Hematopoietic multipotent progenitor cell treated with erythropoietin and hydrocortisone succinate and interleukin-3 and kit ligand, for 4 days (in vitro differentiated cells): ENCODE measurements at regions not wholly inside any gene's neighbourhood (a gene's known extent, or its start where the extent isn't known, plus 50 kb on each side); places are given as distances from the start of the nearest gene placed in this dataset.

Experiments used
- DNase-seq: peaks from one replicate; pipeline ENCODE4 v3.0.0-alpha.2; 2015

GRCh38 chr4:62627141-62627540 is 1427.0 kb downstream of the ADGRL3 start:
- no peak for DNase-seq

GRCh38 chr4:62622089-62622488 is 1422.0 kb downstream of the ADGRL3 start:
- DNase-seq = peak; percentile 22

GRCh38 chr4:62619971-62620370 is 1419.8 kb downstream of the ADGRL3 start:
- no peak for DNase-seq

GRCh38 chr4:62618042-62618441 is 1417.9 kb downstream of the ADGRL3 start:
- DNase-seq = no peak

GRCh38 chr4:62601737-62602136 is 1401.6 kb downstream of the ADGRL3 start:
- no peak for DNase-seq

GRCh38 chr4:62595265-62595664 is 1395.1 kb downstream of the ADGRL3 start:
- peak; percentile 4 for DNase-seq

- DNase-seq = no peak
Observed at GRCh38 chr4:62591756-62592155, 1391.6 kb downstream of the ADGRL3 start.

GRCh38 chr4:62588671-62589070 is 1388.5 kb downstream of the ADGRL3 start:
- DNase-seq = no peak

GRCh38 chr4:62571494-62571893 is 1371.4 kb downstream of the ADGRL3 start:
- DNase-seq = no peak

GRCh38 chr4:62560858-62561257 is 1360.7 kb downstream of the ADGRL3 start:
- no peak for DNase-seq

- DNase-seq = no peak
Observed at GRCh38 chr4:62550121-62550520, 1350.0 kb downstream of the ADGRL3 start.

GRCh38 chr4:62549601-62550000 is 1349.5 kb downstream of the ADGRL3 start:
- no peak for DNase-seq

- DNase-seq = no peak
Observed at GRCh38 chr4:62548765-62549164, 1348.6 kb downstream of the ADGRL3 start.

- DNase-seq = no peak
Observed at GRCh38 chr4:62548108-62548524, 1348.0 kb downstream of the ADGRL3 start.

GRCh38 chr4:62544428-62544827 is 1344.3 kb downstream of the ADGRL3 start:
- DNase-seq = peak; percentile 2

- DNase-seq = no peak
Observed at GRCh38 chr4:62543002-62543401, 1342.9 kb downstream of the ADGRL3 start.

GRCh38 chr4:62533573-62533972 is 1333.4 kb downstream of the ADGRL3 start:
- DNase-seq = no peak

- DNase-seq = peak; percentile 66
Observed at GRCh38 chr4:62531731-62532130, 1331.6 kb downstream of the ADGRL3 start.

- no peak for DNase-seq
Observed at GRCh38 chr4:62531264-62531663, 1331.1 kb downstream of the ADGRL3 start.

- DNase-seq = peak; percentile 25
Observed at GRCh38 chr4:62528874-62529273, 1328.7 kb downstream of the ADGRL3 start.

GRCh38 chr4:62526671-62527070 is 1326.5 kb downstream of the ADGRL3 start:
- DNase-seq = no peak

- no peak for DNase-seq
Observed at GRCh38 chr4:62523256-62523655, 1323.1 kb downstream of the ADGRL3 start.

- DNase-seq = no peak
Observed at GRCh38 chr4:62522273-62522672, 1322.1 kb downstream of the ADGRL3 start.

GRCh38 chr4:62517716-62518115 is 1317.6 kb downstream of the ADGRL3 start:
- DNase-seq = peak; percentile 70

- DNase-seq = peak; percentile 81
Observed at GRCh38 chr4:62513306-62513705, 1313.2 kb downstream of the ADGRL3 start.

- DNase-seq = no peak
Observed at GRCh38 chr4:62512271-62512670, 1312.1 kb downstream of the ADGRL3 start.
